AG10803 (cell line): ENCODE measurements at regions not wholly inside any gene's neighbourhood (a gene's known extent, or its start where the extent isn't known, plus 50 kb on each side); places are given as distances from the start of the nearest gene placed in this dataset.

Experiments
- DNase-seq: peaks from one replicate; pipeline ENCODE4 v3.0.0; 2010; ENCODE audit warnings: low read depth
- H3K4me3 ChIP-seq: 2 replicates; pipeline ENCODE4 v1.5.1; 2011; ENCODE audit warnings: mild to moderate bottlenecking, low read length, control low read depth
- CTCF ChIP-seq: conservative IDR thresholded peaks from 2 replicates; pipeline ENCODE4 v1.5.1; 2011; ENCODE audit warnings: mild to moderate bottlenecking, low read length, control low read depth, inconsistent platforms

- peak; percentile 29 for DNase-seq
- peak overlapping the region; percentile 8; the same call in 1 of the 2 replicates for H3K4me3 ChIP-seq
- no peak for TF ChIP-seq CTCF
These were observed 272.1 kb downstream of the LRIG3 start for GRCh38 chr12:58648176-58648575.

GRCh38 chr12:58651850-58652249 lies 268.5 kb downstream of the LRIG3 start:
- no peak overlapping the region for H3K4me3 ChIP-seq
- no peak for DNase-seq
- no peak for TF ChIP-seq CTCF

GRCh38 chr12:58654021-58654420 lies 266.3 kb downstream of the LRIG3 start:
- DNase-seq: no peak
- H3K4me3 ChIP-seq: no peak overlapping the region
- TF ChIP-seq CTCF: no peak

- no peak for TF ChIP-seq CTCF
- no peak overlapping the region for H3K4me3 ChIP-seq
- no peak for DNase-seq
These were observed 264.9 kb downstream of the LRIG3 start for GRCh38 chr12:58655375-58655774.

- H3K4me3 ChIP-seq: no peak overlapping the region
- TF ChIP-seq CTCF: no peak
- DNase-seq: no peak
These were observed 263.9 kb downstream of the LRIG3 start for GRCh38 chr12:58656254-58657009.

- no peak for TF ChIP-seq CTCF
- H3K4me3 ChIP-seq: no peak overlapping the region
- peak; percentile 55 for DNase-seq
These were observed 263.1 kb downstream of the LRIG3 start for GRCh38 chr12:58657190-58657589.

GRCh38 chr12:58665375-58665774 lies 254.9 kb downstream of the LRIG3 start:
- no peak overlapping the region for H3K4me3 ChIP-seq
- no peak for TF ChIP-seq CTCF
- no peak for DNase-seq
